GM23338 (cell line): ENCODE measurements at regions not wholly inside any gene's neighbourhood (a gene's known extent, or its start where the extent isn't known, plus 50 kb on each side); places are given as distances from the start of the nearest gene placed in this dataset.

Experiments used
- CREB1 ChIP-seq: fragments of 250-450 bp; sonication (Bioruptor Pico); IDR thresholded peaks from 2 replicates; pipeline ENCODE4 v1.5.0; 2020; ENCODE audit warnings: low read depth, mild to moderate bottlenecking, moderate library complexity
- CTCF ChIP-seq, 2 experiments: fragments of 200-600 bp in 1 of 2; sonication (generic) in 1 of 2; conservative IDR thresholded peaks; 2 replicates each; pipeline versions ENCODE4 v1.5.1 to v1.6.1; 2016 to 2017; ENCODE audit warnings: antibody characterized with exemption in 2 of 2, low read depth in 2 of 2, mild to moderate bottlenecking in 2 of 2, moderate library complexity in 1 of 2
- EZH2 ChIP-seq: fragments of 200-600 bp; sonication (generic); IDR thresholded peaks from one replicate; pipeline ENCODE4 v1.8.0; 2017; ENCODE audit warnings: antibody characterized with exemption, mild to moderate bottlenecking, low read depth; ENCODE audit not compliant: unreplicated experiment
- EZH2phosphoT487 ChIP-seq: fragments of 200-600 bp; sonication (generic); IDR thresholded peaks from one replicate; pipeline ENCODE4 v1.8.1; 2018; ENCODE audit warnings: antibody characterized with exemption; ENCODE audit not compliant: unreplicated experiment
- JUNB ChIP-seq: IDR thresholded peaks from one replicate; pipeline ENCODE4 v1.6.1; 2016; ENCODE audit warnings: antibody characterized with exemption; ENCODE audit not compliant: unreplicated experiment
- NANOG ChIP-seq: IDR thresholded peaks from 2 replicates; pipeline ENCODE4 v1.6.1; 2016; ENCODE audit warnings: antibody characterized with exemption, borderline replicate concordance
- POLR2AphosphoS5 ChIP-seq: IDR thresholded peaks from 2 replicates; pipeline ENCODE4 v1.6.1; 2016; ENCODE audit warnings: antibody characterized with exemption, low read depth
- STAT1 ChIP-seq: IDR thresholded peaks from one replicate; pipeline ENCODE4 v1.6.1; 2016; ENCODE audit warnings: antibody characterized with exemption; ENCODE audit not compliant: unreplicated experiment
- ZNF331 ChIP-seq: fragments of 250-450 bp; sonication (Bioruptor Pico); IDR thresholded peaks from 2 replicates; pipeline ENCODE4 v1.5.0; 2020; ENCODE audit warnings: low read depth, mild to moderate bottlenecking, moderate library complexity
- ZNF462 ChIP-seq: fragments of 250-450 bp; sonication (Bioruptor Pico); IDR thresholded peaks from 2 replicates; pipeline ENCODE4 v1.5.0; 2020; ENCODE audit warnings: mild to moderate bottlenecking, moderate library complexity
- TF ChIP-seq, protein P1 (sequence below): IDR thresholded peaks from one replicate; pipeline ENCODE4 v1.6.1; 2018; ENCODE audit warnings: antibody characterized with exemption; ENCODE audit not compliant: unreplicated experiment
- TF ChIP-seq, protein P2 (sequence below): IDR thresholded peaks from 2 replicates; pipeline ENCODE4 v1.6.1; 2016; ENCODE audit warnings: antibody characterized with exemption

- TF ChIP-seq CTCF (conservative IDR thresholded peaks at IDR 0.05; ENCODE audit: low read depth in 2 of 2) (no peak), POLR2AphosphoS5 (no peak), EZH2 (no peak), EZH2phosphoT487 (no peak), ZNF331 (CRISPR knock-in tag) (no peak), CREB1 (no peak), JUNB (no peak), STAT1 (no peak), ZNF462 (CRISPR knock-in tag) (no peak), NANOG (no peak)
- TF ChIP-seq, protein P1, sequence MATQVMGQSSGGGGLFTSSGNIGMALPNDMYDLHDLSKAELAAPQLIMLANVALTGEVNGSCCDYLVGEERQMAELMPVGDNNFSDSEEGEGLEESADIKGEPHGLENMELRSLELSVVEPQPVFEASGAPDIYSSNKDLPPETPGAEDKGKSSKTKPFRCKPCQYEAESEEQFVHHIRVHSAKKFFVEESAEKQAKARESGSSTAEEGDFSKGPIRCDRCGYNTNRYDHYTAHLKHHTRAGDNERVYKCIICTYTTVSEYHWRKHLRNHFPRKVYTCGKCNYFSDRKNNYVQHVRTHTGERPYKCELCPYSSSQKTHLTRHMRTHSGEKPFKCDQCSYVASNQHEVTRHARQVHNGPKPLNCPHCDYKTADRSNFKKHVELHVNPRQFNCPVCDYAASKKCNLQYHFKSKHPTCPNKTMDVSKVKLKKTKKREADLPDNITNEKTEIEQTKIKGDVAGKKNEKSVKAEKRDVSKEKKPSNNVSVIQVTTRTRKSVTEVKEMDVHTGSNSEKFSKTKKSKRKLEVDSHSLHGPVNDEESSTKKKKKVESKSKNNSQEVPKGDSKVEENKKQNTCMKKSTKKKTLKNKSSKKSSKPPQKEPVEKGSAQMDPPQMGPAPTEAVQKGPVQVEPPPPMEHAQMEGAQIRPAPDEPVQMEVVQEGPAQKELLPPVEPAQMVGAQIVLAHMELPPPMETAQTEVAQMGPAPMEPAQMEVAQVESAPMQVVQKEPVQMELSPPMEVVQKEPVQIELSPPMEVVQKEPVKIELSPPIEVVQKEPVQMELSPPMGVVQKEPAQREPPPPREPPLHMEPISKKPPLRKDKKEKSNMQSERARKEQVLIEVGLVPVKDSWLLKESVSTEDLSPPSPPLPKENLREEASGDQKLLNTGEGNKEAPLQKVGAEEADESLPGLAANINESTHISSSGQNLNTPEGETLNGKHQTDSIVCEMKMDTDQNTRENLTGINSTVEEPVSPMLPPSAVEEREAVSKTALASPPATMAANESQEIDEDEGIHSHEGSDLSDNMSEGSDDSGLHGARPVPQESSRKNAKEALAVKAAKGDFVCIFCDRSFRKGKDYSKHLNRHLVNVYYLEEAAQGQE: no peak
- TF ChIP-seq, protein P2, sequence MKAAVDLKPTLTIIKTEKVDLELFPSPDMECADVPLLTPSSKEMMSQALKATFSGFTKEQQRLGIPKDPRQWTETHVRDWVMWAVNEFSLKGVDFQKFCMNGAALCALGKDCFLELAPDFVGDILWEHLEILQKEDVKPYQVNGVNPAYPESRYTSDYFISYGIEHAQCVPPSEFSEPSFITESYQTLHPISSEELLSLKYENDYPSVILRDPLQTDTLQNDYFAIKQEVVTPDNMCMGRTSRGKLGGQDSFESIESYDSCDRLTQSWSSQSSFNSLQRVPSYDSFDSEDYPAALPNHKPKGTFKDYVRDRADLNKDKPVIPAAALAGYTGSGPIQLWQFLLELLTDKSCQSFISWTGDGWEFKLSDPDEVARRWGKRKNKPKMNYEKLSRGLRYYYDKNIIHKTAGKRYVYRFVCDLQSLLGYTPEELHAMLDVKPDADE: no peak
Measured at GRCh38 chr9:129368444-129368978, 190.4 kb upstream of the IER5L start.
